Mammary epithelial cell (primary cell): ENCODE measurements at regions not wholly inside any gene's neighbourhood (a gene's known extent, or its start where the extent isn't known, plus 50 kb on each side); places are given as distances from the start of the nearest gene placed in this dataset.

Source experiments
- EZH2 ChIP-seq: IDR thresholded peaks from 2 replicates; pipeline ENCODE4 v1.6.1; 2012; ENCODE audit warnings: low read length, inconsistent platforms, borderline replicate concordance
- TF ChIP-seq, protein P1 (sequence below), 2 donors: IDR thresholded peaks in 1 of 2; conservative IDR thresholded peaks in 1 of 2; 2 replicates each; pipeline ENCODE4 v1.5.1; 2011 to 2012; ENCODE audit warnings: inconsistent platforms in 2 of 2, low read length in 2 of 2, mild to moderate bottlenecking in 2 of 2, control low read depth in 1 of 2, low read depth in 1 of 2; ENCODE audit not compliant: insufficient read depth in 1 of 2; ENCODE audit errors: extremely low read depth in 1 of 2

DNA sequence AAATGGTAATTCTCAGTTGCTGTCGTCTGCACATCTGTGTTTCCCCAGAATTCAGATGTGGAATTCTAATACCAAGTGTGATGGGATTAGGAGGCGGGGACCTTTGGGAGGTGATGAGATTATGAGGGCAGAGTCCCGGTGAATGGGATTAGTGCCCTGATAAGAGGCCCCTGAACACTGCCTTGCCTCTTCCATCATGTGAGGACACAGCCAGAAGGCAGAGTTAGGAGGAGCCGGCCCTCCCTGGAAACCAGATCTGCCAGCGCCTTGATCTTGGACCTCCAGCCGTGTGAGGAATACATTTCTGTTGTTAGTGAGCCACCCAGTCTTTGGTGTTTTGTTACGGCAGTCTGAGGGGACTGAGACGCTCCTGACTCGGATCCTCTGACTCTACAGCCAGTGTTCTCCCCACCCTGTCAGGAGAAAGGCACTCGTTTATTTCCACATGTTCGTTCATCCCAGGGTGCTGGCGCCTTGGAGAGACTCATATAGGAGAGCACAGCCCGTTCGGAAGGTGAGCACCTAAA is 395.0 kb downstream of the ZNF516 start:
- TF ChIP-seq, protein P1, sequence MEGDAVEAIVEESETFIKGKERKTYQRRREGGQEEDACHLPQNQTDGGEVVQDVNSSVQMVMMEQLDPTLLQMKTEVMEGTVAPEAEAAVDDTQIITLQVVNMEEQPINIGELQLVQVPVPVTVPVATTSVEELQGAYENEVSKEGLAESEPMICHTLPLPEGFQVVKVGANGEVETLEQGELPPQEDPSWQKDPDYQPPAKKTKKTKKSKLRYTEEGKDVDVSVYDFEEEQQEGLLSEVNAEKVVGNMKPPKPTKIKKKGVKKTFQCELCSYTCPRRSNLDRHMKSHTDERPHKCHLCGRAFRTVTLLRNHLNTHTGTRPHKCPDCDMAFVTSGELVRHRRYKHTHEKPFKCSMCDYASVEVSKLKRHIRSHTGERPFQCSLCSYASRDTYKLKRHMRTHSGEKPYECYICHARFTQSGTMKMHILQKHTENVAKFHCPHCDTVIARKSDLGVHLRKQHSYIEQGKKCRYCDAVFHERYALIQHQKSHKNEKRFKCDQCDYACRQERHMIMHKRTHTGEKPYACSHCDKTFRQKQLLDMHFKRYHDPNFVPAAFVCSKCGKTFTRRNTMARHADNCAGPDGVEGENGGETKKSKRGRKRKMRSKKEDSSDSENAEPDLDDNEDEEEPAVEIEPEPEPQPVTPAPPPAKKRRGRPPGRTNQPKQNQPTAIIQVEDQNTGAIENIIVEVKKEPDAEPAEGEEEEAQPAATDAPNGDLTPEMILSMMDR (conservative IDR thresholded peaks at IDR 0.05 in 1 of 2, IDR thresholded peaks at IDR 0.05 in 1 of 2; ENCODE audit: extremely low read depth in 1 of 2, insufficient read depth in 1 of 2, low read depth in 1 of 2, low read length in 2 of 2) = no peak
- no peak for TF ChIP-seq EZH2
